ENCODE measurements at regions not wholly inside any gene's neighbourhood (a gene's known extent, or its start where the extent isn't known, plus 50 kb on each side); places are given as distances from the start of the nearest gene placed in this dataset.

DNA sequence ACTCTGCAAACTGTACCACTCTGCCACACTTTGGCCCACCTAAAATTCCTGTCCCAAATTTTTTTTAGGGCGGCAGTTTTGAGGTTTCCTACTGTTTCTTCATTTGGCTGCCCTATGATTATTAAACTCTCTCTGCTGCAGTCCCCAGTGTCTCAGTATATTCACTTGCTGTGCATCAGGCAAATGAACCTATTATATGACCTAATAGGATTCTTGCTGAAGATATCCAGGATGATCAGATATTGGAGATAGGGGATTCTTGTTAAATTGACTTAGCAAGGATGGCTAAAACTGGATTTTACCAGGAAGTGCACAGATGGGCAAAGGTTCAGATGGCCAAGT is 410.8 kb upstream of the DDI1 start:
- DNase-seq, result no peak

DNA sequence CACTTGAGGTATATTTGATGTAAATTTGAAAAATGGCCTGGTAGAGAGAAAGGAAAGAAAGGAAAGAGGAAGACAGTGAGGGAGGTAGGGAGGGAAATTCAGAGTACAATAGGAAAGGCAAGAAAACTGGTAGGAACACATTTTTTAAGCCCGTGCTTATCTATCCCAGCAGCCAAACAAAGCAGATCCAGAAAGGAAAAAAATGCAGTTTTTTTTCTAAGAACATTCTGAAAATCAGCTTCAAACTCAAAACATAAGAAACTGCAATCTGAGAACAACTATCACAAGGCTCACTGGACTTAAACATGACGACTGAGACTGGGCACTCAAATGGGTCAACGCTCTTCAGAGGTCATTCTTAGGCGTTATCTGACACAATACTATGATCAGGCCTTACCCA is 408.3 kb upstream of the DDI1 start:
- no peak for DNase-seq

DNA sequence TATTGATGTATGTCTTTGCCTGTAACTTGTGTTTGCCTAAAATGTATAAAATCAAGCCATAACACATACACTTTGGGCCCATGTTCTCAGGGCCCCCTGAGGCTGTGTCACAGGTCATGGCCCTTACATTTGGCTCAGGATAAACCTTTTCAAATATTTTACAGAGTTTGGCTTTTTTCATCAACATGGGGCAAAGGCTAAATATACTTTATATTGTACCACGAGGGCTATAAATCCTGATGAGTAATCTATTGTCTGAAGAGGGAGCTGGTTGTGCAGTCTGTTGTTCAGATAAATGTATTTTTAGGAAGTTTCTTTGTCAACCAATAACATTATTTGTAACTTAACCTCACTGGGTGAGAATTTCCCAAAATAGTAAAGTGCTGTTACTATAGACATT is 404.6 kb upstream of the DDI1 start:
- no peak for DNase-seq

DNA sequence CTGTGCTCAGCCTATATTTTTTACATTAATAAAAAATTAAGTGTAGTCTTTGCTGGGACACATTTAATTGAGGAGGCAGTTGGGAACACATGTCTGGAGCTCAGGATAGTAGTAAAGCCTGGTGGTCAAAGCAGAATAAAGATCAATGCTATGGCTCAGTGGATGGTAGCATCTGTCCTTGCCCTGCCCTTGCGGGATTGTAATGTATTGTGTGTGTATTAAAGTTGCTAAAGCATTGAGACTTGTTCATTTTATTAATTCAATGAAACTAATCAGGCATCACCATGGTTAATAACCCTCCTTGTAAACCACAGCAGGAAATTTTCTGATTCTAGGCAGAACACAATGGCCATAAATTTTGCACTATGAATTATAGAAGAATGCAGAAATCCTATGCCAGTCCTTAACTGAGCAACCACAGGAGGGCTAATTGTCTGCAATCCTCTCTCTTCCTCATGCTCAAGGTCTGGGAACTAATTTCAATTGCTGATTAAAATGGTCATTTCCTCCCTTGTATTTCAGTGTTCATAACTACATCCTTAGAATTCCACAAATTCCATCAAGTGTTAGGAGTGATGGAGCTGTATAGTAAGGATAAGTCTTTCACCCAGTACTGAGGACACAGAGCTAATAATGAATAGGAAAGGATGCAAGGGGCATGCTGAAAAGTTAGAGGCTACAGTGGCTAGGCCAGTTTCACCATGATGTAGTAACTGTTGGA is 403.2 kb upstream of the DDI1 start:
- no peak for DNase-seq

DNA sequence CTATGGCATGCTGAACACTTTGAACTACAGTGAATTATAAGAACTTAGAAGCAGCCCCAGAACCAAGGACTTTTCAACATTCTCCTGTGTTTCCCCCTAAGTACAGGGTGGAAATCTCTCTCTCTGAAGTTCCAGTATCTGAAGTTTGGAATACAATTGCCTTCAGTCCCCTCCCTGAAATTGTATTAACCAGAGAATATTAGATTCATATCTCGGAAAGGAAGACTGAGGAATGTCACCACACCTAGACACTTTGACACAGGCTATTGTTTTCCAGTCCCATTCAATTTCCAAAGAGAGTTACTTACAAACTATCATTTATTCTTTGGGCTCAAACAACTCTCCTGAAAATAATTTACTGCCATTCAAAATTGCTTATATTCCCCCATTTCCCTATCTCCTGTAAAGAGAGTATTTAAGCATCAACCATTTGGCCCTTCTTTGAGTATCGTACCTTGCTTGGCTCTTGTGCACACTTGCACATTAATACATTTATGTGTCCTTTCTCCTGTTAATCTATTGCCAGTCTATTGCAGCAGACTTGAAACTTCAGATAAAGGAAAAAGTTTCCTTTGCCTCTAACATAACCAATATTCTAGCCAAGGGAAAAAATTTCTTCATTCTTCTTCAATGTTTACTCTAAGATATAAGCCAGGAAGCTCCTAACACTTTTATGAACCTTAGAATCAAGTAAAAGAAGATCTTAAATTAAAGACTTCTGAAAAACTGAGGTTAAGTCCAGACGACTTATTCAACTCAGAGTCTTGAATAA is 402.4 kb upstream of the DDI1 start:
- no peak for DNase-seq

DNA sequence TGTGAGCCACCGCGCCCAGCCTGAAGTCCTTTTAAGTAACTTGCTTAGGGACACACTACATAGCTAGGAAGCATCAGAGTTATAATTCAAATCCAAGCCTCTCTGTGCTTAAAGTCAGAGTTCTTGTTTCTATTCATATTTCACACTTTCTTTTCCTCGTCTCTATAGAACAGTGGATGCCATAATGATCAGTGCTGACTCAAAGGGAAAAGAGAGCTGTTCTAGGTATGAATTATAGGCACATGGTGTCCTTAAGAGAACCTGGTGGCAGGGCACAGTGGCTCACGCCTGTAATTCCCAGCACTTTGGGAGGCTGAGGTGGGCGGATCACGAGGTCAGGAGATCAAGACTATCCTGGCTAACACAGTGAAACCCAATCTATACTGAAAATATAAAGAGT is 400.2 kb upstream of the DDI1 start:
- no peak for DNase-seq

DNA sequence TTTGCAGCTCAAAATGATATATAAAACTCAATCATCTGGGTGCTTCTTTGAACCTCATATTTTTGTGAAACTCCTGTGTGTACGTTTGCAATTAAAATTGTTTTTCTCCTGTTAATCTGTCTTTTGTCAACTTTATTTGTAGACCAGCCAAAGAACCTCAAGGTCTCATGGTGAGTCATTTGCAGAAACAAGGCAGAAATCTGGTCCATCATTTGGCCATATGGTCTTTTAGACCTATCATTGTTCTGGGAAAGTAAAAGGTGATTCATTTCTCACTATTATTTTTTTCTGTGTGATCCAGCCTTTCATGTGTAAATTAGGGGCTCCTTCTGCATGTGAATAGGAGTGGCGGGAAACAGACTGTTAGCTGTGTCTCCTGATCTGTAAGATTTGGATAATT is 399.1 kb upstream of the DDI1 start:
- DNase-seq, result no peak

DNA sequence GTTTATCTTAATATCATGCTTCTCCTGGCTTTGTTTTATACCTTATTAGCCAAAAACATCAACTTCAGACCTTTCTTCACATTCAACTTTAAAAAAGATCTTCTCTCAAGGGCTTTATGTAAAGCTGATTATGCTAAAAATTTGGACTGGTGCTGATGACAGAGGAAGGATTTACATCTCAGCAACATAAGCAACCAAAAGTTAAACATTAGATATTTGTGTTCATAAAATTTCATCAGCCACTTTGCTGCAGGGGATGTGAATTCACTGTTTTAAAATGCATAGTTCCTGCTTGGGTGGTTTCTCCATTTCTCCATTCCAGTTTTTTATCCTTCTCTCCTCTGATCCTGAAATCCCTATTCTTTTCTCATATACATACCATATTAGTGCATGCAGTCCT is 398.6 kb upstream of the DDI1 start:
- DNase-seq, result no peak

DNA sequence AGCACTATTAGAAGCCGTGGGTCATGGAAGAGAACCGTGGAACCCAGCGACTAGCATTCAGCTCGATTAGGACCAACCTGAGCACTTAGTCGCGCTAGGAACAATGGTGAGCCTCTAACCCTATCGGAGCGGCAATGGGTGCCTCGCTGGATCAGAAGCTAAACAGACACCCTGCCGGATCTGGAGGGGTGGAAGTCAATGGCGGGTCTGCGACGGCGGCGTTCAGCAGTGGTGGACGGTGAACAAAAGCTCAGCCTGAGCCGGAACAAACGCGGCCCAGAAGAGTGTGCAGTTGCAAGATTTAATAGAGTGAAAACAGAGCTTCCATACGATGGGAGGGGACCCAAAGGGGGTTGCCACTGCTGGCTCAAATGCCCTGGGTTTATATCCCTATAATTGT is 391.8 kb upstream of the DDI1 start:
- no peak for DNase-seq

DNA sequence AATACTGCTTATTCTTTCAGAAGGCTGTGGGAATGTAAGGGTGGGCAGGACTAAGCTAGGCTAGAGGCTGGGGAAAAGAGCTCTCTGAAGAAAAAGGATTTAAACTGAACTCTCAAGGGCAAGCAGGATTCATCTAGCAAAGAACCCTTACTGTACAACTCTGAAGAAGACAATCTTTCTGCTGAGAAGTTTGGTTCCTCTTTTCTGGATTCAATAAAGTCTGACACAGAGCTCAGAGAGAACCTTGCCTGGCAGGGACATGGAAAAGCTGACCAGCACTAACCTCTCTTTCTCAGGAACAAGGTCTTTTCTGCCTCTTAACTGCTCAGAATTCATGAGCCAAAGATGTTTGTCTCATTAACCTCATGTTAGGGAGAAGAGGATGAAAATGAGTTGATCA is 388.4 kb upstream of the DDI1 start:
- no peak for DNase-seq

DNA sequence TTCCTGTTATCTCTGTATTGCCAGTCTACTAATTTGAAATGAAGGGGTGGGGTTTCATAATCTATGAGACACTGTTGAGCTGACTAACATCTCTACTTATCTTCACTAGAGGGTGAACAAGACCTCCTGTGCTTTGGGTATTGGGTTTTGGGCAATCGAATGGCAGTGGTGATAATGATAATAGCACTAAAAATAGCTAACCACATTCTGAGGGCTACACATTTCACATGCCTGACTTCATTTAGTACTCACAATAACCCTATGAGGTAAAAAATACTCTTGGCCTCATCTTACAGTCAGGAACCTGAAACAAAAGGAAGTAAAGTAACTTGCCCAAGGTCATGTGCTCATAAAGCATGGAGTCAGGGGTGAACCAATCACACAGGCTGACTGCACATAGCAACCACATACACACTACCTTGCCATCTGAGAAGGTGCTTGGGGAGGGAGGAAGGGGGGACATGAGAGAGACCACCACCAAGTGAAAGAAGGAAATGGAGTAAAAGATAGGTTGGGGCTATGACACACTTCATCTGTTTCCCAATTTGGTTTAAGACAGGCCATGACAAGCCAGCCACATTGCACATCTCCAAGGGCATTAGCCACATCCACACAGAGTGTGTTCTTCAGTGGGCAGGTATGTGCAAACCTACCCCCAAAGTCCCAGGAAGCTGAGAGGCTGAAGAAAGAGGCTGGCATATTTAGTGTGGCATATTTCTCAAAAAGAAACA is 387.6 kb upstream of the DDI1 start:
- DNase-seq, result no peak

DNA sequence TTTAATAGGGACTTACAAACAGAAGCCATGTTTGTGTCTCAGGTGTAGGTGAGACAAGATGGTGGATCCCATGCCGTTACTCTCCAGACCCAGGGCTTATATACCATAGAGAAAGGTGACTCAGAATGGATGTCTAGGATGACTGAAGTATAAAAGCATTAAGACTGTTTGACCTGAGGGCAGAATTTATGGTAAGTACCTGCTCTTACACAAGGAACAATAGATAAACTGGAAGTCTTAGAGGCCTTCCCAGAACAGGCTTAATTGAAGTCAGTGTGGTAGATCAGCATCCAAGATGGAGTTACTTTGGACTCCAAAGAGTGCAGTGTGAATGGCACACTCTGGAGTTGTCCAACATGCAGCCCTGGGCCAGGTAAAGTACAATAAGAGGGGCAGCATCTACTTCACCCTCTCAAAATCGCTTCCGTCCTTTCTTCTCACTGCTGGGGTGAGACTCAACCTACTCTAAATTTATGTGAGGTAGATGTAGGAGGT is 387.0 kb upstream of the DDI1 start:
- DNase-seq, result no peak

DNA sequence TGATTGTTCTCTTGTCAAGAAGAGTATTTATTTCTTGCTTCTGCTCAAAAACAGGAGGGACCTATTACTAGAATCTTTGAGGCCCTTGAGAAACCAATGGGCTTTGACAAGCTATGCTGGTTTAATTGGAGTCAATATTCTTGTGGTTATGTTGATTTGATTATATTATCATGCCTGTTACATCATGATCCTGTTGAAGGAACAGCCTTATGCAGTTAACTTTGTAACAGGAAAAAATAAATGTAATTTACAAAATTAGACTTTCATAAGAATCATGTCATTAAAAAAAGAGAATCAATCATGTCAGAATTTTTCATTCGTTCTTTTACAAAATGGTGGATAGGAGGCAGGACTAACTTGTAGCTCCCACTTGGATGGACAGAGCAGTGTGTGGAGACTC is 386.1 kb upstream of the DDI1 start:
- no peak for DNase-seq

DNA sequence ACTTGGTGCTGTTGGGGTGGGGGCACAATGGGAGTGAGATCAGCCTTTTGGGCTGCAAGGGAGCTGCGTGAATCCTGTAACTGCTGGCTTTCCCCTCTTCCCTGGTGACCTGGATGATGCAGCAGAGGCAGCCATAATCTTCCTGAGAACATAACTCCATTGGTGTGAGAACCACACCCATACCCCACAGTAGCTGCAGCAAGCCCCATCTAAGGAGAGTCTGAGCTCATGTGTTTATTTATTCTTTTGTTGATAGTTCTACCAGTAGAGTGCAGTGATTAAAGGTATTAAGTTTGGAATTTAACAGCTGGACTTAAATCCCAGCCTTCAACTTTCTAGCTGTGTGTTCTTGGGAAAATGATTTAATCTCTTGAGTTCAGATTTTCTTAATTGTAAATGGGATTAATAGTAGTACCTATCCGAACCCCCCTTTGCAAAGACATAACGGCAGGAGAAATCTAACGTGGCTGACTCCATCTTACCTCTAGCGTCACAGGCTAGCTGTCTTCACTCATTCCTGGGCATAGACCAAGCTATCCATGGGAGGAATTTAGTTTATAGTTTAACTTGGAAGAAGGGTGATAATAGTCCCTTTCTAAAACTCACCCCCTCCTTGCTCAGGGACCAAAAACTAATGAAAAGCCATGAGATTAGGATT is 385.0 kb upstream of the DDI1 start:
- no peak for DNase-seq

DNA sequence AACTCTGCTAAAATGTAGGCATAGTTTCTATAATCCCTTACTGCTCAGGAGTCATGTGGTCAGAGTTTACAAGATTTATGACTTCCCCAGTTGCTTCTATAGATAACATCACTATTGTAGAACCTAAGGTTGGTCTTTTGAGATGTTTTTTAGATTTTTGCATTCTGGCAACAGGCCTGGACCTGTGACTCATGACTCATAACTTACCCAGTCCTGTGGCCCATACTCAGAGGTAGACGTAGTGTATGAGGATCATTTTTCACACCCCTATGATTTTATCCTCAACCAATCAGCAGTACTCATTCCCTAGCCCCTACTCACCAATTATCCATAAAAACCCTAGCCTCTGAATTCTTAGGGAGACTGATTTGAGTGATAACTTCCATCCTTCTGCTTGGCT is 384.4 kb upstream of the DDI1 start:
- no peak for DNase-seq

DNA sequence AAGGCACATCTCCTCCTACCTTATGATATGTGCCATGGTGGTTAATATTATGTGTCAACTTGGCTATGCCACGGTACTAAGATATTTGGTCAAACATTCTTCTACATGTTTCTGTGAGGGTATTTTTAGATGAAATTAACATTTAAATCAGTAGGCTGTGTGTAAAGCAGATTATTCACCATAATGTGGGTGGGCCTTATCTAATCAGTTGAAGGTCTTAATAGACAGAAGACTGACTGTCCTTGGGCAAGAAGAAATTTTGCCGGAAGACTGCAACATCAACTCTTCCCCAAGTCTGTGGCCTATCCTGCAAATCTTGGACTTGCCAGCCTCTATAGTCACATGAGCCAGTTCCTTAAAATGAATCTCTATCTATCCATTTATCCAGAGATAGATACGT is 380.1 kb upstream of the DDI1 start:
- no peak for DNase-seq

DNA sequence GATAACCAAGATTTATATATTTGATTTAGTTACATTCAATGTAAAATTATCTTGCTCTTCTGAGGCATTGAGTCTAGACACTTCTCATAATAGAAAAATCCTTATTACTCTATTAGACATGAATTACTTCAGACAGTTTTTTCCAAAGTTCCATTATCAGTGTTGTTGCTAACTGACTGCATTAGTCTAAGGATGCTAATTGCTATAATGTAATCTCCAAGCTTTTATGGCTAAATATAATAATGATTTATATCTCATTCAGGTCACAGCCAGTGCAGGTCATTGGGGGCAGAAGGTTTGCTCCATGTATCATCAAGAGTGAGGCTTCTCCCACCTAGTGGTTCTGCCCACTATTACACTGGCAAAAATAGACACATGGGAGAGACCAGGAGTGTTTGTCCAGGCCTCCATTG is 377.2 kb upstream of the DDI1 start:
- no peak for DNase-seq

DNA sequence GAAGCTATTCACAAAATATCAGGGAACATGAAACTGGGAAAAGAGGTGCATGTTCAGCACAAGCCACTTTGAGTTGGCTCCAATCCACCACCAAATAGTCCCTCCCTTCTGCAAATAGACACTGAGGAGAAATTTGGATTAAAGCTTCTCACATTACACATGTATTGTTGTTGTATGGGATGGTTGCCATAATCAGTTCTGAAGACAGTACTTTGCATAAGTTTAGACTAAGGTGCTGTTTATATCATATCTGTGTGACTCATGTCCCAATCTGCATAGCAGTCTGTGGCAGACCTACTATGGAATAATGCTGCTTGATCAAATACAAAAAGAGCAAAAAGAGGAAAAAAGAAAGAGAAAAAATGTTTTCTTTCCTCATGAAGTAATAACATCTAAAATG is 376.7 kb upstream of the DDI1 start:
- no peak for DNase-seq

DNA sequence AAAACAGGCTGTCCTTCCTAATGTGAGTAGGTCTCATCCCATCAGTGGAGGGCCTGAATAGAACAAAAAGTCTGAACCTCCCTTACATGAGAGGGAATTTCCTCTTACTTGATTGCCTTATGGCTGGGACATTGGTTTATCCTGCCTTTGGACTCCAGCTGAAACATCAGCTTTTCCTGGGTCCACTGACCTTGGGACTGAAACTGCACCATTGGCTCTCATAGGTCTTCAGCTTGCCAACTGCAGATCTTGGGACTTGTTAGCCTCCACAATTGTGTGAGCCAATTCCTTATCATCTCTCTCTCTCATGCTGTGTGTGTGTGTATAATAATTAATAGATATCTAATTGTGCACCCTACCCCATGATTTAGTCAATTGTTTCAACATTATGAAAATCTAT is 375.3 kb upstream of the DDI1 start:
- no peak for DNase-seq

DNA sequence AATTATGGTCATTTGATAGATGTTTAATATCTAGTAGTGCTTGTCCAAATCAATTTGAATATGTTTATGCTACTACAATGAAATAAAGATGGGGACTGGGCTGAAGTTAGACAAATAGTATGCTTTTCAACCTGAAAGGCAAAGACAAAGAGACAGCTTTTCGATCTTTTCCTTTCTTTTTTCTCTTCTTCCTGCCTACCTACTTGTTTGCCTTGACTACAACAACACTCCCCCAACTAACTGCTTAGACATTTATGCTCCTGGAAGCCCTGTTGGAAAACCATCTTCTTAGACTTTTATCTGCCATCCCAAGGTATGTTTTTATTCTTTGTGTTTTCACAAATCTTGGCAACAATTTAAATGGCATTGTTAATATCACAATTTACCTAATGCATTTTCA is 374.4 kb upstream of the DDI1 start:
- DNase-seq, result no peak

DNA sequence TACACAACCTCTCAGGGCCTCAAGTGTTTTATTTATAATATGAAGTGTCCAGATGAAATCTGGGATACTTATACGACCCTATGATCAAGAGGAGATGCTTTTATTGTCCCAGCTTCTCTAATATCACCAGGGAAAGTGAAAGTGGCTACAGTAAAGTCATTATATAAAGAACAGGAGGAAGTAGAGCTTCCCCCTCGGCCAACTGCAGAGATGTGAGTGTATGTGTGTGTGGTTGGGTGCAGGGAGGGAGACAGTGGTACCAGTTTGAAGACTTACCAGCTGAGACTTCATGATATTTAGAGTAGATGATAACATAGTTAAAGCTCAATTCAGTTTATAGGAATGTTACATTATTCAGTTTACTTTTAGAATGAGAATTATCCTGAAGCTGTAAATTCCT is 373.6 kb upstream of the DDI1 start:
- no peak for DNase-seq

DNA sequence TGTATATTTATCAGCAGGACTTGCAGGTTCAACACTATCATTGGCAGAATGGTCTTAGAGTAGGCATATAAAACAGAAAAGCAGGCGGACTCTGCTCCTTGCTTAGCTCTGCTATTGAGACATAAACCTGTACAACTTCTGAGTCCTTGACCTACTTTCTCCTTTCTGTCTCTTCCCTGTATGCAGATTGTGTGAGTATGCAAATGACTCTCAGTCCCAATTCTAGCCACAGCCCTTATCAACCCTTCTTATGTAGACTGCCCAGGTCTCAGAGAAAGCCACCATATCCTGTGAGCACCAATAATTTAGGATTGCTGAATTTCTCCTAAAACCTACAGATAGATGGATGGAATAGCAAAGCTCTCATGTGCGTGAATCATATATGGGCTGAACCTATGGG is 367.6 kb upstream of the DDI1 start:
- no peak for DNase-seq

DNA sequence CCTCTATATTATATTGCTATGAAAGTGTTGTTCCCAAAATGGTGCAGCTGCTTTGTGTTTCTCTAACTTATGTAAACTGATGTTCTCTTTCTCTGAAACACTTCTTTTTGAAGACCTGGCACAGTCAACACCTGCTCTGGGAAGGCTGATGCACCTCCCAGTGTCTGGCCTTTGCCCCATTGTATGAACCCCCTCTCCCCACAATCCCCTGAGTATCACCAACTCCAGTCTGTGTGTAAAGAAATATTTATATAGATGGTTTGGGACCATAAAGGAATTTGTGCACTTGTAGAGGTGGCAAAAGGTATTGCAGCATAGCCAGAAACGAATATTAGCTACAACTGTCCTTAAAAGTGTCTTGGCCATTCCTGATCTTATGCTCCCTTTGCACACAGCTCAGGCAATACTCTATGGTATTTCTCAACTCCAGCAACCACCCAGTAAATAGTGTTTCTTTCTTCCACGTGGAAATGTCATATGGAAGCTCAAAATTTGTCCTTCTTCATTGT is 365.2 kb upstream of the DDI1 start:
- no peak for DNase-seq
